22Rv1 (cell line): ENCODE measurements at regions not wholly inside any gene's neighbourhood (a gene's known extent, or its start where the extent isn't known, plus 50 kb on each side); places are given as distances from the start of the nearest gene placed in this dataset.

Source experiments
- CTCF ChIP-seq: fragments of 450-650 bp; IDR thresholded peaks from 2 replicates; pipeline ENCODE4 v1.5.1; 2017; ENCODE audit warnings: mild to moderate bottlenecking
- ZFX ChIP-seq: fragments of 450-650 bp; IDR thresholded peaks from 2 replicates; pipeline ENCODE4 v1.6.1; 2017; ENCODE audit warnings: antibody characterized with exemption, borderline replicate concordance

GRCh38 chrX:776061-776460 is 145.5 kb downstream of the SHOX start:
- TF ChIP-seq CTCF, result no peak
- TF ChIP-seq ZFX, result no peak
